ENCODE measurements at regions not wholly inside any gene's neighbourhood (a gene's known extent, or its start where the extent isn't known, plus 50 kb on each side); places are given as distances from the start of the nearest gene placed in this dataset.
A peak's percentile ranks its signal among the peaks of the same experiment; 100 is the strongest.

- DNase-seq (ENCODE audit: low spot score) (no peak), ATAC-seq (ENCODE audit: low FRiP score) (no peak)
- TF ChIP-seq, protein P1, sequence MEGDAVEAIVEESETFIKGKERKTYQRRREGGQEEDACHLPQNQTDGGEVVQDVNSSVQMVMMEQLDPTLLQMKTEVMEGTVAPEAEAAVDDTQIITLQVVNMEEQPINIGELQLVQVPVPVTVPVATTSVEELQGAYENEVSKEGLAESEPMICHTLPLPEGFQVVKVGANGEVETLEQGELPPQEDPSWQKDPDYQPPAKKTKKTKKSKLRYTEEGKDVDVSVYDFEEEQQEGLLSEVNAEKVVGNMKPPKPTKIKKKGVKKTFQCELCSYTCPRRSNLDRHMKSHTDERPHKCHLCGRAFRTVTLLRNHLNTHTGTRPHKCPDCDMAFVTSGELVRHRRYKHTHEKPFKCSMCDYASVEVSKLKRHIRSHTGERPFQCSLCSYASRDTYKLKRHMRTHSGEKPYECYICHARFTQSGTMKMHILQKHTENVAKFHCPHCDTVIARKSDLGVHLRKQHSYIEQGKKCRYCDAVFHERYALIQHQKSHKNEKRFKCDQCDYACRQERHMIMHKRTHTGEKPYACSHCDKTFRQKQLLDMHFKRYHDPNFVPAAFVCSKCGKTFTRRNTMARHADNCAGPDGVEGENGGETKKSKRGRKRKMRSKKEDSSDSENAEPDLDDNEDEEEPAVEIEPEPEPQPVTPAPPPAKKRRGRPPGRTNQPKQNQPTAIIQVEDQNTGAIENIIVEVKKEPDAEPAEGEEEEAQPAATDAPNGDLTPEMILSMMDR (IDR thresholded peaks at IDR 0.05): no peak
These were observed 196.7 kb upstream of the NSMCE3 start for GRCh38 chr15:29466292-29466691.

DNA sequence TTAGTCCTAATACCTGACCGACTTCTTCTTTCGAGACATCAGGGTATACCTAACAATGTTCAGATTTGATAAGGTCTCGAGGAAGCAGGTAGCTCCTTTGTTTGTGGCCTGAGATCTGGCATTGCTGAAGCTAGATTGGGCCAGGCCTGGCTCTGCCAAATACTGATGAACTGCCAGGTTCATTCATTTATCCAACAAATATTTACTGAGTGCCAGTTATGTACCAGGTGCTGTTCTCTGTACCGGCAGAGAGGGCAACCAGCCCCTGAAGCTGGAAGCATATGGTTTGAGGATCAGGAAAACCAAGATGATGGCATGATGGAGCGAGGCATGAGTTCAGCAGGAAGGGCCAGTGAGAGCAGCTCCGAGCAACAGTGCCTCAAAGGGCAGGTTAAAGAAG, 196.2 kb upstream of the NSMCE3 start:
- no peak for ATAC-seq (ENCODE audit: low FRiP score)
- TF ChIP-seq, protein P1 (IDR thresholded peaks at IDR 0.05): no peak

DNA sequence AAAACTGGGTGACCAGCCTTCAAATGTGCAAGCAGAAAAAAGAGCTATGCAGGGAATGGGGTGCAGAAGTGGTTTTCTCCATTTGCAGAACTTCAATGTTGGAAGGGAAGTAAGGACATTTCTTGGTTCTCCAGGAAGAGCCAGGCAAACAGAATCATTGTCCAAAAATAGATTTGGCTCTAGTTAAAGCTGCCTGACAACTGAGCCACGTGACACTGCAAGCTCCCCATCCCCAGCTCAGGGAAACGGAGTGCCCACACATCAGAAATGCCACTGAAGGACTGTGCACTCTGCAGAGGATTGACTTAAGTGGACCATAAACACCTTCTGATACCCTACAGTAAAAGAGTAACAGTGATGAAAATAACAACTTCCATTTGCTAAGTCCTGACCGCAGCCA, 195.6 kb upstream of the NSMCE3 start:
- TF ChIP-seq, protein P1 (IDR thresholded peaks at IDR 0.05): no peak
- no peak for DNase-seq (ENCODE audit: low spot score)
- no peak for ATAC-seq (ENCODE audit: low FRiP score)

More for the DNA sequence above, 196.2 kb upstream of the NSMCE3 start:
- DNase-seq (ENCODE audit: low spot score): no peak

- DNase-seq (ENCODE audit: low spot score) (no peak), ATAC-seq (ENCODE audit: low FRiP score) (no peak)
- TF ChIP-seq, protein P1 (IDR thresholded peaks at IDR 0.05): no peak
These were observed 192.3 kb upstream of the NSMCE3 start for GRCh38 chr15:29461877-29462276.

DNA sequence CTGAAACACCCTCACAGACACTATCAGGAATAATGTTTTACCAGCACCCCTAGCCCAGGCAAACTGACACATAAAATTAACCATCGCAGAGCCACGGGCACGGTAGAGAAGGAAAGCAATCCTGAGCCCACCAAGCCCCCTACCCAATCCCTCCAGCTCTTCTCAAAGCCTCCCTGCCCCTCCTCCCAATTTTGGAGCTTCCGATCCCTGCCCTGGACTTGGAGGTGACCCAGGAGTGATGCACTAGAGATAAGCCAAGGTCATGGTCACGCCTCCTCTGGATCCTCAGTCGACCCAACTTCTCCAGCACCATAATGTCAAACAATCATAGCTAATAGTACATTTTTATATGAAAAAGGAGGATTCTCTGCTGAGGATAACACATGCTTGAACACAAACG, 188.7 kb upstream of the NSMCE3 start:
- TF ChIP-seq, protein P1 (IDR thresholded peaks at IDR 0.05): no peak
- DNase-seq (ENCODE audit: low spot score) (no peak), ATAC-seq (ENCODE audit: low FRiP score) (no peak)

GRCh38 chr15:29457729-29458128, 188.1 kb upstream of the NSMCE3 start:
- DNase-seq (ENCODE audit: low spot score) (no peak), ATAC-seq (ENCODE audit: low FRiP score) (peak; percentile 56)
- TF ChIP-seq, protein P1 (IDR thresholded peaks at IDR 0.05): no peak

DNA sequence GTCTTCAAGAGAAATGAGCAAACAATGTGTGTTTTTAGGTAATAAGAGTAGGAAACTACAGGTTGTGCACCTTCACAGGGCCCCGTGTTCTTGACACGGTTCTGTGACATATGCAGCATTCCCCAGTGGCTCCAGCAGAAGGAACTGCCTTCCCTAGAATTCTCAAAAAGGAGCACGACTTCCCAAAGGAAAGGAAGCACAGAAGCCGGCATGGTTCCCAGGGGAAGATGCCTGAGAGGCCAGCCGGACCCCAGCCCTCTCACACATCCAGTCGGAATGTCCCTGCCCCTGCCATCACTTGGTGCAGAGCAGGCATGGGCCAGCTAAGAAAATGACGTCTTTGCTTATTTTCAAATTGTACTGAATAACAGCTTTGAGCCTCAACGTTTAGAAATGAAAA, 187.3 kb upstream of the NSMCE3 start:
- ATAC-seq (ENCODE audit: low FRiP score) (no peak), DNase-seq (ENCODE audit: low spot score) (no peak)
- TF ChIP-seq, protein P1 (IDR thresholded peaks at IDR 0.05): no peak
